WTC11 (cell line): ENCODE measurements at regions not wholly inside any gene's neighbourhood (a gene's known extent, or its start where the extent isn't known, plus 50 kb on each side); places are given as distances from the start of the nearest gene placed in this dataset.

Experiments
- ARID4B ChIP-seq: sonication (generic); formaldehyde crosslinking; IDR thresholded peaks from 2 replicates; pipeline ENCODE4 v1.8.0; 2023; ENCODE audit warnings: missing genetic modification reagents, mild to moderate bottlenecking, borderline replicate concordance
- ATF3 ChIP-seq: sonication (generic); formaldehyde crosslinking; conservative IDR thresholded peaks from 2 replicates; pipeline ENCODE4 v1.8.1; 2022; ENCODE audit warnings: mild to moderate bottlenecking, missing genetic modification reagents
- CTCF ChIP-seq: fragments of 200-600 bp; IDR thresholded peaks from 2 replicates; pipeline ENCODE4 v1.8.0; 2022; ENCODE audit warnings: antibody characterized with exemption
- FOXK1 ChIP-seq: sonication (generic); formaldehyde crosslinking; IDR thresholded peaks from 2 replicates; pipeline ENCODE4 v1.8.0; 2022; ENCODE audit warnings: mild to moderate bottlenecking, moderate library complexity, missing genetic modification reagents
- HMGXB4 ChIP-seq: sonication (generic); formaldehyde crosslinking; IDR thresholded peaks from 2 replicates; pipeline ENCODE4 v1.8.1; 2023; ENCODE audit warnings: mild to moderate bottlenecking, moderate library complexity, missing genetic modification reagents
- IRF2 ChIP-seq: sonication (generic); formaldehyde crosslinking; IDR thresholded peaks from 2 replicates; pipeline ENCODE4 v1.8.0; 2022; ENCODE audit warnings: low read depth, missing genetic modification reagents, borderline replicate concordance
- NR1H2 ChIP-seq: sonication (generic); formaldehyde crosslinking; IDR thresholded peaks from 2 replicates; pipeline ENCODE4 v1.9.0; 2021; ENCODE audit warnings: mild to moderate bottlenecking, moderate library complexity, missing genetic modification reagents
- OVOL2 ChIP-seq: fragments of 250-450 bp; sonication (Bioruptor Pico); IDR thresholded peaks from 2 replicates; pipeline ENCODE4 v1.9.0; 2021; ENCODE audit warnings: mild to moderate bottlenecking, borderline replicate concordance
- PRDM15 ChIP-seq: sonication (generic); formaldehyde crosslinking; IDR thresholded peaks from 2 replicates; pipeline ENCODE4 v1.8.0; 2022; ENCODE audit warnings: missing genetic modification reagents
- TEAD4 ChIP-seq: sonication (generic); formaldehyde crosslinking; IDR thresholded peaks from 2 replicates; pipeline ENCODE4 v1.8.0; 2022; ENCODE audit warnings: mild to moderate bottlenecking, missing genetic modification reagents
- USF1 ChIP-seq: sonication (generic); formaldehyde crosslinking; IDR thresholded peaks from 2 replicates; pipeline ENCODE4 v1.8.0; 2022; ENCODE audit warnings: mild to moderate bottlenecking, missing genetic modification reagents
- USF2 ChIP-seq: sonication (generic); formaldehyde crosslinking; IDR thresholded peaks from 2 replicates; pipeline ENCODE4 v1.8.1; 2023; ENCODE audit warnings: mild to moderate bottlenecking, missing genetic modification reagents, moderate library complexity
- ZBTB21 ChIP-seq: sonication (generic); formaldehyde crosslinking; IDR thresholded peaks from 2 replicates; pipeline ENCODE4 v1.8.1; 2023; ENCODE audit warnings: mild to moderate bottlenecking, missing genetic modification reagents, borderline replicate concordance
- ZNF512 ChIP-seq: sonication (generic); formaldehyde crosslinking; IDR thresholded peaks from 2 replicates; pipeline ENCODE4 v1.8.1; 2022; ENCODE audit warnings: missing genetic modification reagents, borderline replicate concordance

- TF ChIP-seq IRF2 (no peak), ARID4B (no peak), TEAD4 (CRISPR knock-in tag) (no peak), USF2 (CRISPR knock-in tag) (no peak), CTCF (no peak), OVOL2 (CRISPR knock-in tag) (no peak), FOXK1 (CRISPR knock-in tag) (no peak), ZNF512 (no peak), USF1 (CRISPR knock-in tag) (no peak), ZBTB21 (CRISPR knock-in tag) (no peak), HMGXB4 (CRISPR knock-in tag) (no peak), ATF3 (CRISPR knock-in tag) (no peak), NR1H2 (CRISPR knock-in tag) (no peak), PRDM15 (no peak)
Measured at GRCh38 chr5:107103522-107103921, 567.2 kb downstream of the EFNA5 start.
